Urinary bladder (tissue), 3 donors: ENCODE measurements at regions not wholly inside any gene's neighbourhood (a gene's known extent, or its start where the extent isn't known, plus 50 kb on each side); places are given as distances from the start of the nearest gene placed in this dataset.

ENCODE experiments used
- DNase-seq: peaks from one replicate; pipeline ENCODE4 v3.0.0-alpha.2; 2015; ENCODE audit errors: extremely low spot score
- H3K27ac ChIP-seq: one replicate; pipeline ENCODE4 v1.5.1; 2013; ENCODE audit warnings: low read depth, mild to moderate bottlenecking, moderate library complexity
- H3K36me3 ChIP-seq: one replicate; pipeline ENCODE4 v1.6.1; 2013; ENCODE audit warnings: mild to moderate bottlenecking, moderate library complexity; ENCODE audit not compliant: insufficient read depth
- H3K4me1 ChIP-seq: one replicate; pipeline ENCODE4 v1.6.1; 2013; ENCODE audit warnings: mild to moderate bottlenecking, moderate library complexity; ENCODE audit not compliant: insufficient read depth
- H3K4me3 ChIP-seq: one replicate; pipeline ENCODE4 v1.5.1; 2013; ENCODE audit warnings: low read depth, low read length
- WGBS: extraction: QIAGEN DNeasy Blood & Tissue Kit; methylation state at CpG from one replicate; pipeline ENCODE4 v1.1.7; 2013; 5-methylcytosine and 5-hydroxymethylcytosine counted together
- donor health status: healthy with polysubstance abuse.
- donor health status: healthy.

- no peak for DNase-seq
- Histone ChIP-seq H3K4me3 (no peak overlapping the region), H3K27ac (no peak overlapping the region), H3K4me1 (no peaks in the 10 kb centered on the region), H3K36me3 (no peaks in the 10 kb centered on the region)
- 81% methylated on average over 3 of the region's 3 CpGs for WGBS
Observed at GRCh38 chr5:107211630-107212029, 459.1 kb downstream of the EFNA5 start.

GRCh38 chr5:107208867-107209266, 461.9 kb downstream of the EFNA5 start:
- 97% methylated on average over 3 of the region's 3 CpGs for WGBS
- Histone ChIP-seq H3K27ac (no peak overlapping the region), H3K4me1 (no peaks in the 10 kb centered on the region), H3K36me3 (no peaks in the 10 kb centered on the region), H3K4me3 (no peak overlapping the region)
- no peak for DNase-seq

- Histone ChIP-seq H3K36me3 (no peaks in the 10 kb centered on the region), H3K27ac (no peak overlapping the region), H3K4me1 (no peaks in the 10 kb centered on the region), H3K4me3 (no peak overlapping the region)
- DNase-seq, result no peak
- 90% methylated on average over 5 of the region's 5 CpGs for WGBS
Observed at GRCh38 chr5:107204413-107204812, 466.3 kb downstream of the EFNA5 start.

GRCh38 chr5:107203243-107203642, 467.5 kb downstream of the EFNA5 start:
- 87% methylated on average over 4 of the region's 4 CpGs for WGBS
- no peak for DNase-seq
- no peaks in the 10 kb centered on the region for H3K36me3 ChIP-seq
- H3K4me3 ChIP-seq, result no peak overlapping the region
- no peak overlapping the region for H3K27ac ChIP-seq
- H3K4me1 ChIP-seq, result no peaks in the 10 kb centered on the region

GRCh38 chr5:107199756-107200155, 471.0 kb downstream of the EFNA5 start:
- Histone ChIP-seq H3K4me1 (no peaks in the 10 kb centered on the region), H3K36me3 (no peaks in the 10 kb centered on the region), H3K4me3 (no peak overlapping the region), H3K27ac (no peak overlapping the region)
- no peak for DNase-seq
- 93% methylated on average over 4 of the region's 4 CpGs for whole genome bisulfite sequencing

- no peak overlapping the region for H3K27ac ChIP-seq
- H3K36me3 ChIP-seq, result no peaks in the 10 kb centered on the region
- WGBS, result 68% methylated on average over 4 of the region's 4 CpGs
- no peak overlapping the region for H3K4me3 ChIP-seq
- DNase-seq, result no peak
- no peaks in the 10 kb centered on the region for H3K4me1 ChIP-seq
Observed at GRCh38 chr5:107196500-107197059, 474.2 kb downstream of the EFNA5 start.

- Histone ChIP-seq H3K4me1 (no peaks in the 10 kb centered on the region), H3K27ac (no peak overlapping the region), H3K4me3 (no peak overlapping the region), H3K36me3 (no peaks in the 10 kb centered on the region)
- 92% methylated on average over 6 of the region's 6 CpGs for WGBS
- DNase-seq, result no peak
Observed at GRCh38 chr5:107195890-107196395, 474.8 kb downstream of the EFNA5 start.

- WGBS, result 41% methylated on average over 1 of the region's 1 CpG
- no peak for DNase-seq
- no peak overlapping the region for H3K4me3 ChIP-seq
- no peaks in the 10 kb centered on the region for H3K4me1 ChIP-seq
- H3K27ac ChIP-seq, result no peak overlapping the region
- no peaks in the 10 kb centered on the region for H3K36me3 ChIP-seq
Observed at GRCh38 chr5:107184871-107185270, 485.9 kb downstream of the EFNA5 start.

- no peaks in the 10 kb centered on the region for H3K4me1 ChIP-seq
- no peak for DNase-seq
- no peaks in the 10 kb centered on the region for H3K36me3 ChIP-seq
- WGBS, result 79% methylated on average over 2 of the region's 2 CpGs
- no peak overlapping the region for H3K4me3 ChIP-seq
- no peak overlapping the region for H3K27ac ChIP-seq
Observed at GRCh38 chr5:107184066-107184465, 486.7 kb downstream of the EFNA5 start.

GRCh38 chr5:107170620-107171019, 500.1 kb downstream of the EFNA5 start:
- H3K27ac ChIP-seq, result no peak overlapping the region
- no peaks in the 10 kb centered on the region for H3K4me1 ChIP-seq
- H3K36me3 ChIP-seq, result no peaks in the 10 kb centered on the region
- no peak for DNase-seq
- no peak overlapping the region for H3K4me3 ChIP-seq
- 93% methylated on average over 3 of the region's 3 CpGs for WGBS

- H3K4me1 ChIP-seq, result no peaks in the 10 kb centered on the region
- DNase-seq, result no peak
- WGBS, result 55% methylated on average over 3 of the region's 3 CpGs
Observed at GRCh38 chr5:107169867-107170266, 500.9 kb downstream of the EFNA5 start.

GRCh38 chr5:107168848-107169752, 501.6 kb downstream of the EFNA5 start:
- Histone ChIP-seq H3K27ac (no peak overlapping the region), H3K4me3 (no peak overlapping the region), H3K36me3 (no peaks in the 10 kb centered on the region), H3K4me1 (no peaks in the 10 kb centered on the region)
- DNase-seq, result no peak
- WGBS, result 85% methylated on average over 8 of the region's 8 CpGs

More at GRCh38 chr5:107169867-107170266, 500.9 kb downstream of the EFNA5 start:
- Histone ChIP-seq H3K4me3 (no peak overlapping the region), H3K27ac (no peak overlapping the region), H3K36me3 (no peaks in the 10 kb centered on the region)

GRCh38 chr5:107168086-107168485, 502.7 kb downstream of the EFNA5 start:
- no peaks in the 10 kb centered on the region for H3K4me1 ChIP-seq
- no peak overlapping the region for H3K27ac ChIP-seq
- DNase-seq, result no peak
- H3K4me3 ChIP-seq, result no peak overlapping the region
- 87% methylated on average over 1 of the region's 1 CpG for WGBS
- H3K36me3 ChIP-seq, result no peaks in the 10 kb centered on the region

- H3K36me3 ChIP-seq, result no peaks in the 10 kb centered on the region
- no peak overlapping the region for H3K4me3 ChIP-seq
- no peaks in the 10 kb centered on the region for H3K4me1 ChIP-seq
- H3K27ac ChIP-seq, result no peak overlapping the region
- DNase-seq, result no peak
- WGBS, result 74% methylated on average over 2 of the region's 2 CpGs
Observed at GRCh38 chr5:107165296-107165695, 505.4 kb downstream of the EFNA5 start.
